Activated B cell treated with CpG ODN at 0.5 μM for 24 hours (primary cell): ENCODE measurements at regions not wholly inside any gene's neighbourhood (a gene's known extent, or its start where the extent isn't known, plus 50 kb on each side); places are given as distances from the start of the nearest gene placed in this dataset.

Source experiments
- ATAC-seq: fragments of 200-7000 bp; cut with Tn5 transposase; one replicate; pipeline ENCODE4 v1.10.0; 2021; ENCODE audit warnings: low read depth, mild to moderate bottlenecking, moderate library complexity
- CTCF ChIA-PET: fragments of 350-600 bp; sonication (Branson Sonifier 250); formaldehyde crosslinking; loops from one replicate; lab custom pipeline; 2021; ENCODE audit warnings: antibody characterized with exemption; lab: Charles Lee
- POLR2A ChIA-PET: fragments of 350-600 bp; sonication (Branson Sonifier 250); formaldehyde crosslinking; loops from one replicate; lab custom pipeline; 2021; ENCODE audit warnings: antibody characterized with exemption; lab: Charles Lee
- DNase-seq: peaks from one replicate; pipeline ENCODE4 v3.0.0; 2022
- H3K27ac Mint-ChIP-seq: one replicate; pipeline ENCODE4 v1.8.0; 2020; ENCODE audit warnings: mixed read lengths
- H3K27me3 Mint-ChIP-seq: one replicate; pipeline ENCODE4 v1.8.0; 2021; ENCODE audit warnings: mixed read lengths
- H3K36me3 Mint-ChIP-seq: one replicate; pipeline ENCODE4 v1.8.0; 2021; ENCODE audit warnings: low read depth, mixed read lengths
- H3K4me1 Mint-ChIP-seq: one replicate; pipeline ENCODE4 v1.8.0; 2021; ENCODE audit warnings: mixed read lengths
- H3K4me3 Mint-ChIP-seq: one replicate; pipeline ENCODE4 v1.8.0; 2020; ENCODE audit warnings: mild to moderate bottlenecking, mixed read lengths
- H3K9me3 Mint-ChIP-seq: one replicate; pipeline ENCODE4 v1.8.0; 2020; ENCODE audit warnings: mixed read lengths
- intact Hi-C: fragments of 100-400 bp; cut with micrococcal nuclease; formaldehyde crosslinking; loops from one replicate; pipeline ENCODE4 v1.15.1; 2024
- TF ChIP-seq, protein P1 (sequence below): fragments of 200-600 bp; IDR thresholded peaks from one replicate; pipeline ENCODE4 v1.8.0; 2022; ENCODE audit warnings: antibody characterized with exemption, mild to moderate bottlenecking

DNA sequence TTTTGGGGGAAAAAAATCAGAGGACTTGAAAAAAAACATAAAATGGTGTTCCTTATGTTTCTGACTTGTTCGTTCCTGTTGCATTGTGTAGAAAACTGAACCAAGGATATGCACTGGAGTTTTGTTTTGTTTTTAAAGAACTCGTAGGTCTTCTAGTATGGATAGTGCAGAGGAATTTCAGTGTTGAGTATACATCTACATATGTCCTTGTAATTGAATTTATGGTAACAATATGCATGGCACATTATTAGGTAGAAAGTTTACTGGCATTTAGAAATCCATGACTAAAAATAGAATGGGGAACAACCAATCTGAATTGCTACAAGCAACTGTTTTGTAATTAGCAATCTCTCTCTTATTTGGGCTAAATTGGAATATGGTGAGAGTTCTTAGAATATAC, 188.3 kb upstream of the ZRANB2 start:
- Mint-ChIP-seq H3K36me3 (no peaks in the 10 kb centered on the region), H3K27ac (no peak overlapping the region), H3K4me3 (no peak overlapping the region), H3K4me1 (no peaks in the 10 kb centered on the region), H3K27me3 (no peaks in the 10 kb centered on the region), H3K9me3 (no peaks in the 10 kb centered on the region)
- ChIA-PET CTCF (no interaction called here), POLR2A (no interaction called here)
- TF ChIP-seq, protein P1, sequence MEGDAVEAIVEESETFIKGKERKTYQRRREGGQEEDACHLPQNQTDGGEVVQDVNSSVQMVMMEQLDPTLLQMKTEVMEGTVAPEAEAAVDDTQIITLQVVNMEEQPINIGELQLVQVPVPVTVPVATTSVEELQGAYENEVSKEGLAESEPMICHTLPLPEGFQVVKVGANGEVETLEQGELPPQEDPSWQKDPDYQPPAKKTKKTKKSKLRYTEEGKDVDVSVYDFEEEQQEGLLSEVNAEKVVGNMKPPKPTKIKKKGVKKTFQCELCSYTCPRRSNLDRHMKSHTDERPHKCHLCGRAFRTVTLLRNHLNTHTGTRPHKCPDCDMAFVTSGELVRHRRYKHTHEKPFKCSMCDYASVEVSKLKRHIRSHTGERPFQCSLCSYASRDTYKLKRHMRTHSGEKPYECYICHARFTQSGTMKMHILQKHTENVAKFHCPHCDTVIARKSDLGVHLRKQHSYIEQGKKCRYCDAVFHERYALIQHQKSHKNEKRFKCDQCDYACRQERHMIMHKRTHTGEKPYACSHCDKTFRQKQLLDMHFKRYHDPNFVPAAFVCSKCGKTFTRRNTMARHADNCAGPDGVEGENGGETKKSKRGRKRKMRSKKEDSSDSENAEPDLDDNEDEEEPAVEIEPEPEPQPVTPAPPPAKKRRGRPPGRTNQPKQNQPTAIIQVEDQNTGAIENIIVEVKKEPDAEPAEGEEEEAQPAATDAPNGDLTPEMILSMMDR, result no peak
- intact Hi-C loops, result no loop called here
- ATAC-seq, result no peak
- DNase-seq, result no peak

DNA sequence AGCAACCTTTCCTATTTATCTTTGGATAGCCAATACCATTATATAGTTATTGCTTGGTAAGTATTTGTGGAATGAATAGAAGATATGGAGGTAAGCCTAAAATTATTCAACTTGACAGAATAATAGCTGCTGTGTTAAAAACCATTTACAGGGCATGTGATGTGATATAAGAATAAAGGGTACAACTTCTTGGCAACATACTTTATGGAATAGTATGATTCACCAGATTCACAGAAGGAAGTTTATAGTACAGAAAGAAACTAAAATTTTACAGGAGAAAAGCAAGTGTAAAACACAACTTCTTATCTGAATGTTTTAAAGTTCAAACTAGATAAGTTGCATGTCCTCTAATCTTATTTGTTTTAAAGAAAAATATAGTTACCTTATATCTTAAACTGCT, 186.4 kb upstream of the ZRANB2 start:
- no peaks in the 10 kb centered on the region for H3K36me3 Mint-ChIP-seq
- no peak overlapping the region for H3K4me3 Mint-ChIP-seq
- H3K9me3 Mint-ChIP-seq, result no peaks in the 10 kb centered on the region

DNA sequence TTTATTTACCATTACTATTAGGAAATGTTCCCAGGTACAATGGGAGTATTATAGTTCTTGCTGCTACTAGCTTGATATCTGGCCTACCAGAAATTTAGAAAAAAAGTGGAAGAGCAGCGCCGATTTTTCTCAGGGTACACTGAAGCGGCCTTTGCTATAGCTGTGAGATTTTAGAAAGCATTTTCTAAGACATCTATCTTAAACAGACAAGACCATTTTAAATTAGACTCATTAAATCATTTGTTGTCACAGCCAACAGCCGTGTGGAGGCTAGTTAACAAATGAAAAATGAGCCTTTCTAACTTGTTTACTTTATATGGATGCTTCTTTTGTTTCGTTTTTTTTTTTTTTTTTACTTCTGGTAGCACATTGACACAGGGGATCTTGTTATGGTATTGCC, 183.2 kb upstream of the ZRANB2 start:
- intact Hi-C loops, result no loop called here
- H3K27ac Mint-ChIP-seq, result no peak overlapping the region
- H3K36me3 Mint-ChIP-seq, result no peaks in the 10 kb centered on the region
- TF ChIP-seq, protein P1, result no peak
- POLR2A ChIA-PET, result no interaction called here
- ATAC-seq (no peak), DNase-seq (no peak)
- no peaks in the 10 kb centered on the region for H3K9me3 Mint-ChIP-seq
- H3K4me3 Mint-ChIP-seq, result no peak overlapping the region
- no peaks in the 10 kb centered on the region for H3K27me3 Mint-ChIP-seq
- CTCF ChIA-PET, result no interaction called here
- no peaks in the 10 kb centered on the region for H3K4me1 Mint-ChIP-seq

More for the DNA sequence above, 186.4 kb upstream of the ZRANB2 start:
- ChIA-PET POLR2A (no interaction called here), CTCF (no interaction called here)
- Mint-ChIP-seq H3K27me3 (no peaks in the 10 kb centered on the region), H3K4me1 (no peaks in the 10 kb centered on the region), H3K27ac (no peak overlapping the region)
- TF ChIP-seq, protein P1, result no peak
- ATAC-seq, result no peak
- intact Hi-C loops, result no loop called here
- DNase-seq, result no peak

DNA sequence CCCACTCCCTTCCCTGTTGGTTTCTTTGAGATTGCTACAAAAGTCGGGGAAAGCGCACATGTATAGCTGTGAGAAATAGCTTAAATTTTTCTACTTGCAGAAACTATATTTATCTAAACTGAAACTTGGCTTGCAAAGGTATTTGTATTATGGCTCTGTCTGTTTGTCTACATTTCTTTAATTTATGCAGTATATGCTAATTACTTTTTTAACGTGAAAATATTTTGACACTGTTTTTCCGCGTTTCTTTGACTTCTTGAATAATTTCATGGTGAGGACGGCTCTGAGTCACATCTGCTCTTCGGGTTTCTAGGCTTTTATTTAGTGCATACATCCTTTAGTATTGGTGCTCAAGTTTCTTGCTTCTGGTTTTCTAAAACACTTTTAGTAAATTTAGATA, 182.1 kb upstream of the ZRANB2 start:
- no peak for ATAC-seq
- H3K36me3 Mint-ChIP-seq, result no peaks in the 10 kb centered on the region
- H3K27me3 Mint-ChIP-seq, result no peaks in the 10 kb centered on the region
- no peak overlapping the region for H3K27ac Mint-ChIP-seq
- no peaks in the 10 kb centered on the region for H3K9me3 Mint-ChIP-seq
- TF ChIP-seq, protein P1, result no peak
- intact Hi-C loops, result no loop called here
- DNase-seq, result no peak
- POLR2A ChIA-PET, result no interaction called here
- H3K4me1 Mint-ChIP-seq, result no peaks in the 10 kb centered on the region
- H3K4me3 Mint-ChIP-seq, result no peak overlapping the region
- CTCF ChIA-PET, result no interaction called here

DNA sequence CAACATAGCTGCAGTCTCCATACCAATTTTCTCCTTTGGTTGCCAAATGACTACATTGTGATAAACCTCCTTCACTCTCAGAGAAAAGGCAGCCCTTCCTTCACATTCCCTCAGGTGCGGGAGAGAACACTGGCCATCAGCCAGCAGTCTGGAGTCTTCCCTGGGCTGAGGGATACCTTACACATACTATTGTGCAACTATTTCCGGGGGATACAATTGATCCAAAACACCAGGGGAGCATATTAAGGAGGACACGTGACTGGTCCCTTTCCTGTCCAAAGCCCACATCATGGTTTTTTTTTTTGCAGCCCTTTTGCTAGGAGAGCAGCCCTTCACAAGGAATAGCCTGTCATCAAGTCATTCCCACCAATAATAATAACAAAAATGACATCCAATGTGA, 172.1 kb upstream of the ZRANB2 start:
- ChIA-PET CTCF (no interaction called here), POLR2A (no interaction called here)
- ATAC-seq (no peak), DNase-seq (no peak)
- Mint-ChIP-seq H3K36me3 (no peaks in the 10 kb centered on the region), H3K27ac (no peak overlapping the region), H3K27me3 (no peaks in the 10 kb centered on the region), H3K9me3 (no peaks in the 10 kb centered on the region), H3K4me1 (no peaks in the 10 kb centered on the region), H3K4me3 (no peak overlapping the region)
- TF ChIP-seq, protein P1, result no peak
- intact Hi-C loops, result no loop called here
